Endodermal cell (in vitro differentiated cells): ENCODE measurements at regions not wholly inside any gene's neighbourhood (a gene's known extent, or its start where the extent isn't known, plus 50 kb on each side); places are given as distances from the start of the nearest gene placed in this dataset.

Experiments
- DNase-seq: peaks from one replicate; pipeline ENCODE4 v3.0.0-alpha.2; 2017
- H3K27ac ChIP-seq: 2 replicates; pipeline ENCODE4 v1.5.1; 2013; ENCODE audit warnings: mild to moderate bottlenecking, low read depth, low read length, moderate library complexity
- H3K27me3 ChIP-seq: 2 replicates; pipeline ENCODE4 v1.6.1; 2013; ENCODE audit warnings: mild to moderate bottlenecking, low read length, moderate library complexity; ENCODE audit not compliant: insufficient read depth, control insufficient read depth, poor library complexity, severe bottlenecking
- H3K36me3 ChIP-seq: 2 replicates; pipeline ENCODE4 v1.7.0; 2013; ENCODE audit warnings: mild to moderate bottlenecking, low read length, moderate library complexity; ENCODE audit not compliant: control insufficient read depth, insufficient read depth
- H3K4me1 ChIP-seq: one replicate; pipeline ENCODE4 v1.7.0; 2013; ENCODE audit warnings: low read length; ENCODE audit not compliant: control insufficient read depth, insufficient read depth
- H3K4me3 ChIP-seq: 2 replicates; pipeline ENCODE4 v1.5.1; 2013; ENCODE audit warnings: mild to moderate bottlenecking, low read length, moderate library complexity
- H3K9ac ChIP-seq: 2 replicates; pipeline ENCODE4 v1.6.1; 2013; ENCODE audit warnings: mild to moderate bottlenecking, low read length, moderate library complexity; ENCODE audit not compliant: poor library complexity, severe bottlenecking; ENCODE audit errors: extremely low read depth
- H3K9me3 ChIP-seq: 2 replicates; pipeline ENCODE4 v1.6.1; 2013; ENCODE audit warnings: mild to moderate bottlenecking, low read length, moderate library complexity; ENCODE audit not compliant: control insufficient read depth
- H3K27ac Mint-ChIP-seq: 2 replicates; pipeline ENCODE4 v1.8.0; 2020; ENCODE audit warnings: mixed read lengths
- H3K27me3 Mint-ChIP-seq: 2 replicates; pipeline ENCODE4 v1.8.0; 2021; ENCODE audit warnings: mild to moderate bottlenecking, mixed read lengths; ENCODE audit not compliant: insufficient read depth
- H3K36me3 Mint-ChIP-seq: 2 replicates; pipeline ENCODE4 v1.8.0; 2020; ENCODE audit warnings: low read depth, mixed read lengths
- H3K4me1 Mint-ChIP-seq: 2 replicates; pipeline ENCODE4 v1.8.0; 2020; ENCODE audit warnings: mixed read lengths
- H3K4me3 Mint-ChIP-seq: 2 replicates; pipeline ENCODE4 v1.8.0; 2020; ENCODE audit warnings: mild to moderate bottlenecking, moderate library complexity, mixed read lengths
- H3K9me3 Mint-ChIP-seq: 2 replicates; pipeline ENCODE4 v1.8.0; 2020; ENCODE audit warnings: mild to moderate bottlenecking, mixed read lengths
- CTCF ChIP-seq: fragments of 200-600 bp; sonication (generic); conservative IDR thresholded peaks from 2 replicates; pipeline ENCODE4 v1.5.0; 2021; ENCODE audit warnings: antibody characterized with exemption, mild to moderate bottlenecking
- WGBS, 2 experiments: methylation state at CpG; one replicate each; pipeline versions ENCODE4 v1.1.5 to v1.1.7; 2013; ENCODE audit warnings: missing lambda C conversion rate in 2 of 2, mixed read lengths in 1 of 2; ENCODE audit not compliant: insufficient coverage in 1 of 2, insufficient read length in 1 of 2; 5-methylcytosine and 5-hydroxymethylcytosine counted together

GRCh38 chr14:83992857-83993256 is 1537.1 kb upstream of the FLRT2 start:
- Histone ChIP-seq H3K27ac (no peak overlapping the region), H3K9me3 (no peaks in the 10 kb centered on the region), H3K4me3 (no peak overlapping the region), H3K9ac (no peak overlapping the region), H3K4me1 (no peaks in the 10 kb centered on the region), H3K27me3 (no peaks in the 10 kb centered on the region), H3K36me3 (no peaks in the 10 kb centered on the region)
- no peaks in the 10 kb centered on the region for H3K4me1 Mint-ChIP-seq
- H3K4me3 Mint-ChIP-seq = no peak overlapping the region
- no peak for DNase-seq
- no peaks in the 10 kb centered on the region for H3K27me3 Mint-ChIP-seq
- no peak overlapping the region for H3K27ac Mint-ChIP-seq
- no peak for TF ChIP-seq CTCF
- peaks cover 4% of the 10 kb centered on the region for H3K9me3 Mint-ChIP-seq
- H3K36me3 Mint-ChIP-seq = no peaks in the 10 kb centered on the region
- WGBS, 2 experiments = 94 to 100% methylated on average over 3 of the region's 3 CpGs

GRCh38 chr14:83993545-83993944 is 1536.4 kb upstream of the FLRT2 start:
- H3K27ac ChIP-seq = no peak overlapping the region
- Mint-ChIP-seq H3K4me3 (no peak overlapping the region), H3K9me3 (peaks cover 4% of the 10 kb centered on the region), H3K36me3 (no peaks in the 10 kb centered on the region), H3K4me1 (no peaks in the 10 kb centered on the region), H3K27ac (no peak overlapping the region), H3K27me3 (no peaks in the 10 kb centered on the region)
- H3K4me1 ChIP-seq = no peaks in the 10 kb centered on the region
- H3K9me3 ChIP-seq = no peaks in the 10 kb centered on the region
- no peak for TF ChIP-seq CTCF
- no peaks in the 10 kb centered on the region for H3K27me3 ChIP-seq
- no peak overlapping the region for H3K4me3 ChIP-seq
- no peaks in the 10 kb centered on the region for H3K36me3 ChIP-seq
- no peak overlapping the region for H3K9ac ChIP-seq
- DNase-seq = no peak
- WGBS, 2 experiments = 74 to 100% methylated on average over 2 of the region's 2 CpGs

- no peak for TF ChIP-seq CTCF
- Histone ChIP-seq H3K27ac (no peak overlapping the region), H3K4me1 (no peaks in the 10 kb centered on the region), H3K4me3 (no peak overlapping the region), H3K9me3 (no peaks in the 10 kb centered on the region), H3K27me3 (no peaks in the 10 kb centered on the region), H3K36me3 (no peaks in the 10 kb centered on the region), H3K9ac (no peak overlapping the region)
- Mint-ChIP-seq H3K36me3 (no peaks in the 10 kb centered on the region), H3K27ac (no peak overlapping the region), H3K4me1 (no peaks in the 10 kb centered on the region), H3K27me3 (no peaks in the 10 kb centered on the region), H3K9me3 (peaks cover 4% of the 10 kb centered on the region), H3K4me3 (no peak overlapping the region)
- DNase-seq = no peak
- WGBS, 2 experiments = 82 to 100% methylated on average over 1 of the region's 2 CpGs
Observed at GRCh38 chr14:83994020-83994419, 1535.9 kb upstream of the FLRT2 start.
